HG02571 (cell line): ENCODE measurements at regions not wholly inside any gene's neighbourhood (a gene's known extent, or its start where the extent isn't known, plus 50 kb on each side); places are given as distances from the start of the nearest gene placed in this dataset.
"Not testable (repeated sequence)": the region's sequence is repeated elsewhere in the genome, so short reads cannot be mapped to it uniquely, and the experiment has no call there.

ENCODE experiments used
- ATAC-seq: cut with Tn5 transposase; IDR thresholded peaks from one replicate; pipeline ENCODE4 v1.9.1; 2021; ENCODE audit warnings: mild to moderate bottlenecking, moderate library complexity; ENCODE audit not compliant: unreplicated experiment

GRCh38 chr5:5900350-5900749, 477.9 kb downstream of the ICE1 start:
- no peak for ATAC-seq

DNA sequence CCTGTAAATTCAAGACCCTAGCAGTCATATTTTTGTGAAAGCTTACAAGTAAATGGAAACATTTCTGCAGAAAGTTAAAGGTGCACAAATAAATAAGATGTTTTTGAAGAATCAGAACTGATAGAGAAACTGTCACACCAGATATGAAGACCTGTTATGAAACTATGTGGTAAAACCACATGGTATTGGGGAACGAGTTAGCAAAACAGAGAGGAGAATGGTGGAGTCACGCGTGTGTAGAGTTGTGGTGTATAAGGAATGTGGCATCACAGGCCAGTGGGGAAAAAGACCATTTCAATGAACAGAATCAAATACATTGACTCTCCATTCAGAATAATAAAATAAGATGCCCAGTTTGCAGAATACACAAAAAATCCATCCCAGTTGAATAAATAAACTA, 477.2 kb downstream of the ICE1 start:
- ATAC-seq: no peak

DNA sequence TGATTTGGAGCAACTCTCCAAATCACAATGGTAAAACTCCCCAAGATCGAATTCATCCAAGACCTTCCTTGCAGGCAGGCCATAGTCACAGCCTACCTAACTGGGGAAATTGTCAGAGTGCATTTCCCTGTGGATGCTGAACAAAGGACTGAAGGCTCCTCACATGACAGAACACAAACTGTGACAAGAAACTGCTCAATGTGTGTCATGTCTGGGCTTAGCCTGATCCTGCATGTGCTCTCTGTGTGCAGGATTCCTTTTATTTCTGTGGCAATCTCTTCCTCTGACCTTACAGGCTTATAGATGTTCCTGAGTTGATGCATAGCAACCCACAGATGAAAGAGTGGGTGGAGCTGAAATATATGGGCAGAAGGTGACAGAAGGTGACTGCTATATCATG, 465.8 kb downstream of the ICE1 start:
- no peak for ATAC-seq

DNA sequence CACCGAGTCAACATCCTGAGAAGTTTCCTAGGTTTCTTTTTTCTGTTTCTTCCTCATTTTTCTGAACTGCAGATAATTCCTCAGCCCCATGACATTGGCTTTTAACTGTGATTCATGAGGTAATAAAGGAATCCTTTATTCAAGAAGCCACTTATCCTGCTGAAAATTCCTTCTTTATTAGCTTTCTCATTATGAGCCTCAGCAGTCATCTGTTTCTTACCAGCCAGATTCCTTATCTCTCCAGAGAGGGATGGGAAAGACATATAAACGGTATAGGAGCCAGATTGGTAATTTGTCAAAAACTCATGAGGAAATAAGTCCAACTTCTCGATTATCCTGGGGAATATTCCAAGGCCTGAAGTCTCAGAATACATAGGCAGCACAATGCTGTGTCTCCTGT, 465.4 kb downstream of the ICE1 start:
- no peak for ATAC-seq

DNA sequence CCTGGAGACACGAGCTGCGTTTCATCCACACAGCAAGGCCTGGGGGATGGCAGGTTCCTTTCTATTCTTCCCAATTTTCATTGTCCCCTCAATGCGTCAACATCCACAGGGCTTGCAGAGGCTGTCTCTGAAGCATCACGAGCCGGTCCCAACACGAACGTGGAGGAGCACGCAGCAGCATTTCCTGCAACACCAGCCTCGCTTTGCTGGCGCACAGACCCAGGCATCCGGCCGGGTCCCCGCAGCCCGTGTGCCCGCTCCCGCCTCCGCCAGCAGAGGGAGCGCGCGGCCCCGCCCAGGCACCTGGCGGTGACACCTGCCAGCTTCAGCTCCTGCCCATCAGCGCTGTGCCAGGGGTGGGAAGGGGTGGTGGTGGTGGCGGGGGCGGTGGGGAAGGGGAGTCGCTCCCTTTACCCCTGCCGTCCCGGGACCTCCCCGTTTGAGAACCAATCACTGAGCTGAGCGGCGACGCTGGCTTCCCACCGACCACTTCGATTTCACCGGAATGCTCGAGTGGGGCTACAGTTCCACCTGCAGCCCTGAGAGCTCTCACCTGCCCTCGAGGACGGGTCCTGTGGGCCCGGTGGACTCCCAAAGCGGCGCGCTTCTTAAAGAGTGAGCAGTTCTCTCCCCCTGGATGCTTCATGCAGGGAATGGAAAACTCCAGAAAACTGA, 464.5 kb downstream of the ICE1 start:
- ATAC-seq: no peak

DNA sequence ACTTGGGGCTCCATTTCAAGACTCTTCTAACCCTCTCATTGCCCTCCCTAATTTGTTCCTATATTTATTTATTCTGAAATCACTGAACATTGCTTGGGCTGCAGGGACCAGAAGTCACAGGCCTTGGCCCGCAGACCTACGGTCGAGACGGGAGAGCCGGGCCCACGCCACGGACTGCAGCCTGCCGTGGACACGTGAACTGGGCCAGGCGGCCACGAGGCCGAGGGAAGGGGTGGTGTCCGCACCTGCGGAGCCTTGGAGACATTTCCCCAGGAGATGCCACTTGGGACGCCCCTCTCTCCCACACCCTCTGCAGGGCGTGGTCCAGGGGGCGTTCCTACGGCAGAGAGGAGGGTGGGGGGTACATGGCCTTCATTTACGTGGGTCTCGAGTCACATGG, 463.9 kb downstream of the ICE1 start:
- ATAC-seq: no peak

DNA sequence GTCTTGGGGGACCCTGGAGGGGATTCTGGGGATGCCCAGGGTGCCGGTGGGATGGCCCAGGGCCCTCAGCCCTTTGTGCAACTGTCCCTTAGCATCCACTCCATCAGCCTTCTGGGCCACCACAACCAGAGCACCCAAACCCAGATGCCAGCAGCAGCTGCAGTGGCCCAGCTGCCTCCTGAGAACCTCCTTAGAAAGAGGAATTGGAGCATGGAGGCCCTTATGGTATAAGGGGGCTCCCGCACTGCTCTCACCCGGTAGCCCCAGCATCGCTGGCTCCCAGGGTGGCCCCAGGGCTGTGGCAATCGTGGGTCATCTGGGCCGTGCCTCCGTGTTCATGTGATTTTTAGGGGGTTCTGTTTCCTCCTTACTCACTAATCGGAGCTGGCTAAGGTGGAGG, 463.3 kb downstream of the ICE1 start:
- no peak for ATAC-seq

DNA sequence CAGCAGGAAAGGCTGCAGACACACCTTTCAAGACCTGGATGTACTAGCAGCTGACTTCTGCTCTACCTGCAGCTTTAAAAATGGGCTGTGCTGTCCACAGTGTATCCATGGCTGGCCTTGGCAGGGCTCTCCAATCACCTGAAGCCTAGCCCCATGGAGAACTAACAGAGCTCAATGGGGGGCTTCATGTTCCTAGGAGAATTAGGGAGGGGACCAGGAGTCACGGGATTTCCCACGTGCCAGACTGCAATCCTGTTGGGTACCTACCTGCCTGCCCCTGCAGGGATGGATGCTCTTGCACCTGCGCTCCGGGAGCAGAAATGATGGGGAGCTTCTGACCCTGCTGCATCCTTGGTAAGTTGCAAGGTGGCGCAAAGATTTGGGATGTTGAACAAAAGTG, 462.1 kb downstream of the ICE1 start:
- ATAC-seq: no peak

DNA sequence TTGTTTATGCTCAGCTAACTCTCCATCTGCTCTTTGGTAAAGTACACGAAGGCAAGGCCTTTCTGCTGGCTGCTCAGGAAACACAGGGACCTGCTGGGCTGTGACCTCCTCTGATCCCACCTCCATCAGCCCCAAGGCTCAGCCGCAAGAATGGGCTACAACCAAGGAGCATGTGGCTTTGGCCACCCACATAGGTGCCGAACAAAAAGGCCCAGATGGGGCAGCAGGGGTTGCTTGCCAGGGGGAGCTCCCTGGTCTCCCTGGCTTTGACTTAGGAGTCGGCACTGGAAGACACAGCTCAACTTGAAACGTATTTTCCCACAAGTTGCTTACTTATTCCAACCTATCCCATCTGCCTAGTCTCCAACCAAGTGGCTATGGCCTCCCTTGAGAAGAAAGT, 461.1 kb downstream of the ICE1 start:
- no peak for ATAC-seq

DNA sequence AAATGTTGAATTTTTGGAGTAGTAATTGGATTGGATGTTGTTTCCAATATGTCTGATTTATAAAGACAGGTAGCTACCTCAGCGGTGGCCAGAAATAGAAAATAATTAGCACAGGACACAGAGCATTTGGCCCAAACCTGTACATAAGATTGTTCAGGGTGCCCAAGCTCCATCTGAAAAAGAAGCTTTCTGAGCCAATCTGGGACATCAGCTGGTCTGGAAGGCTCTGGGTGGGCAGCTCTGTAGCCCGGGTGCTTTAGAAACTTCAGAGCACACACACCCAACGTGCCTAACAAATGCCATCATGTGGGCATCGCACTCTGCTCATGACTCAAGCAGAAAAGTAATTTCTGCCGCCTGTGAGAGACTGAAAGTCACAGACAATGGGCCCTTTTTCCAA, 460.7 kb downstream of the ICE1 start:
- no peak for ATAC-seq

GRCh38 chr5:5882706-5883105, 460.2 kb downstream of the ICE1 start:
- no peak for ATAC-seq

DNA sequence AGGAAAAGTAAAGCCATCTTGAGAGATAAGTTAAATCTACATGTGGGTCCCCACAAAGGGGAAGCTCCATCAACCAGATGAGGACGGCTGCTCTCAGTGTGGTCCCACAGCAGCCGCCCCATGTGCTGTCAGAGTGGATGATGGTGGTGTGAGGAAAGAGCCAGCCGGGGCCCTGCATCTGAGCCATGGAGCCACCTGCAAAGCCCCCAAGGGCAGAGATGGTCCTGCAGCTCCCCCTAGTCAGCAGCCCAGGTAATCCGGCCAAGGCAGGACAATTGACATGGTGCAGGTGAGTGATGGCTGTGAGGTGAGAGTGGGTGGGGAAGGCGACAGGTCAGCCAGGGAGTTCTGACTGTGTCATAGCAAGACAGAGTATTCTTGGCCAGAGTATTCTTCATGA, 458.8 kb downstream of the ICE1 start:
- ATAC-seq: no peak

- ATAC-seq: no peak
Measured at GRCh38 chr5:5880077-5880763, 457.7 kb downstream of the ICE1 start.

DNA sequence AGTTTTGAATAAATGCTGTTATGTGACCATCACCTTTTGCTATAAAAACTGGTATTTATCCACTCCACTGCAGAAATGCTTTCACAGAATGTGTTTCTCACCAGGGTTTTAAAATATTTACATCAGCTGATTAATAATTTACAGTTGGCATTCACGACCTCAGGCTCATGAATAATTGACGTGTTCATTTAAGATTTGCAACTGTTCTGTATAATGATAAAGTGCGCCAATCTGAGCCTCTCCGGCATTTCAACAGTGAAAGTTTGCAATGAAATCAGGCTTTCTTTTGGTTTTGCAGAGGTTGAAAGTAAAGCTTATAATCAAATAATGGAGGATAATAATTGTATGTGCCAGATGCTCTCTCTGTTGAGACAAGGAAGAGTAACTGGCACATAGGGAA, 434.9 kb downstream of the ICE1 start:
- ATAC-seq: no peak

DNA sequence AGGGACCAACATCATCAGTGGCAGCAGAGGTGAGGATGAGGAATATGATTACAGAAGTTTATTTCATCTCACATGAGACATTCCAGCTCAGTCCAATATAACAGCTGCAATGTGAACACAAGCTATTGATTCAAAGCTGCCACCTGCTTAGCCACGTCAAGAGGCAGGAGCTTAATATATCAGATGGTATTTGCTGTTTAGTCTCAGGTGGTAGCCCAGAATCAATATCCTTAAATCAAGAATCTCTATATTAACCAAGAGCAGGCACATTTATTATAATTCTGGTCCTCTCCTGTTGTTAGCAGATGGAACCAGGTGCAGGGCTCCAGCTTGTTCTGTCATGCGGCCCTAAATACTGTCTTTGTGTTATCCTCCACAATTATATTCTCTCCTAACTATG, 431.6 kb downstream of the ICE1 start:
- ATAC-seq: no peak

GRCh38 chr5:5838493-5838892, 416.0 kb downstream of the ICE1 start:
- no peak for ATAC-seq

GRCh38 chr5:5831622-5832021, 409.1 kb downstream of the ICE1 start:
- not testable (repeated sequence) for ATAC-seq

DNA sequence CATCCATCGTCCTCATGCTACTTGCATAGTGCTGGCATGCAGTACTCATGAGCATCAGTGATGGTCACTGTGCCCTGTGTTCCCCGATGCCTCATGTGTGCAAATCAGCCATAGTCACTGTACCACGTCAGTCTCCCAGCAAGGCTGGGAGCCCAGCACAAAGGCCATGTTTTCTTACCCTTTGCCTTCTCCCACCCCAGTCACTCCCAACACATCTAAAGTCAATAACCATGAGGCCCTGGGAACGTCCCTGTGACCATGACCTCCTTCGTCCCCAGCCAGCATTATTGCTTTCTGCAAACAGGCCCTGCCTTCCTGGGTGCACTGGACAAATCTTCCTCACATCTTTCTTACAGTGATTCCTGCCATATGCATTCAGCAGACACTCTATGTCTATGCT, 406.1 kb downstream of the ICE1 start:
- ATAC-seq: no peak

DNA sequence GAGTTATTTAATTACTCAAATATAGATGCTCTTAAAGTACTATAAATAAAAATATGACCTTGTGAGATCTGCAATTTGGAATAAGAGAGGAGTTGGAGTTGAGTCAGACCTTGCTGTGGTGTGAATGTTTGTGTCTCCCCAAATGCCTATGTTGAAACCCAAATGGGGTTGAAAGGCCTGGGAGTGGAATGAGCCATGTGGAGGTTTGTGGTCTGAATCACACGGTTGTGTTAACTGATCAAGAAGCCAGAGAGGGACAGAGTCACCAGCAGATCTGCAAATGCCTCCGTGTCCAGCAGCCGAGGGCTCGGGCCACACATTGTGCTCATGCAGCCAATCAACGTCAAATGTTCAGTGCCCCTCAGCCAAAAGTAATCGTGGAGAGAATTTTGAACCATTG, 404.4 kb downstream of the ICE1 start:
- no peak for ATAC-seq

DNA sequence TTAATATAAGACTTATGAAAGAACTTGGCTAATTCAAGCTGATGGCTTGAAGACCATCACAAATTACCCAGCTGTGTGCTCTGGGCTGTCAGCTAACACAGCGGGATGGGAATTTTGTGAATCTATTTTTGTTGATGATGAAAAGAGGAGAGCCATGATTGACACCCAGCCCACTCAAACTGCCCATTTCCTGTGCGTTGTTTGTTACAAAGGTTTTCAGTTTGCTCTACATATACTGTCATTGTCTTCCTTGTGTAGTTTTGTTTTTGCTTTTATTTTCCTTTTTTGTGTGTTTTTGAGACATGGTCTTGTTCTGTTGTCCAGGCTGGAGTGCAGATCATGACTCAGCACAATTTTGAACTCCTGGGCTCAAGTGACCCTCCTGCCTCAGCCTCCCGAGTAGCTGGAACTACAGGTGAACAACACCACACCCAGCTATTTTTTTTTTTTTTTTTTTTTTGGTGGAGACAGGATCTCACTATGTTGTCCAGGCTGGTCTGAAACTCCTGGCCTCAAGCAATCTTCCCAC, 400.3 kb downstream of the ICE1 start:
- ATAC-seq: no peak

GRCh38 chr5:5816960-5817359, 394.5 kb downstream of the ICE1 start:
- no peak for ATAC-seq

GRCh38 chr5:5813441-5813840, 391.0 kb downstream of the ICE1 start:
- no peak for ATAC-seq

DNA sequence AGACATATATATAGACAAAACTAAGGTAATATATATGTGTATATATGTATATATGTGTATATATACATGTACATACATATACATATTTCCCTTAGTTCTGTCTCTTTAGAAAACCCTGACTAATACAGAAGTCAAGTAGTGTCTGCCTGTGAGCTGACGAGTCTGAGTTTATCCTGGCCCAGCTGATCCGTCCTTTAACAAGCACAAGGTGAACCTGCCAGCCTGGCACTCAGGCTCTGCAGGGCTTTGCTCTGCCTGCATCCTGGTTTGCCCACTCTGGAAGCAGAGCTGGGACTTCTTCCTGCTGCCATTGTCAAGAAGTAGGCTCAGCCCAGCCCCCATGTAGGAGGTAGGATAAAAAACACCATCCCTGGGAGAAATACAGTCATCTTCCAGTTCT, 388.0 kb downstream of the ICE1 start:
- ATAC-seq: no peak
